Germinal center (tissue), 1 donor: ENCODE measurements at regions not wholly inside any gene's neighbourhood (a gene's known extent, or its start where the extent isn't known, plus 50 kb on each side); places are given as distances from the start of the nearest gene placed in this dataset.

Experiments
- DNase-seq: peaks from one replicate; pipeline ENCODE4 v3.0.0; 2012; ENCODE audit warnings: mixed read lengths, low spot score

- DNase-seq, result no peak
These were observed 646.6 kb downstream of the TOX3 start for GRCh38 chr16:51900221-51900780.

- no peak for DNase-seq
These were observed 648.1 kb downstream of the TOX3 start for GRCh38 chr16:51898872-51899271.

- no peak for DNase-seq
These were observed 650.9 kb downstream of the TOX3 start for GRCh38 chr16:51896013-51896412.

GRCh38 chr16:51892293-51893007, 654.5 kb downstream of the TOX3 start:
- no peak for DNase-seq

GRCh38 chr16:51888534-51888933, 658.4 kb downstream of the TOX3 start:
- DNase-seq, result no peak

GRCh38 chr16:51888016-51888415, 658.9 kb downstream of the TOX3 start:
- no peak for DNase-seq

- no peak for DNase-seq
These were observed 660.5 kb downstream of the TOX3 start for GRCh38 chr16:51886456-51886855.

- no peak for DNase-seq
These were observed 662.2 kb downstream of the TOX3 start for GRCh38 chr16:51884773-51885172.

GRCh38 chr16:51881731-51882130, 665.2 kb downstream of the TOX3 start:
- no peak for DNase-seq

- no peak for DNase-seq
These were observed 666.2 kb downstream of the TOX3 start for GRCh38 chr16:51880776-51881175.

GRCh38 chr16:51877686-51878085, 669.3 kb downstream of the TOX3 start:
- no peak for DNase-seq

- DNase-seq, result no peak
These were observed 670.0 kb downstream of the TOX3 start for GRCh38 chr16:51876934-51877333.

- DNase-seq, result no peak
These were observed 670.4 kb downstream of the TOX3 start for GRCh38 chr16:51876601-51876875.

- DNase-seq, result no peak
These were observed 670.9 kb downstream of the TOX3 start for GRCh38 chr16:51875834-51876600.

GRCh38 chr16:51872524-51872923, 674.4 kb downstream of the TOX3 start:
- DNase-seq, result no peak

- DNase-seq, result no peak
These were observed 676.6 kb downstream of the TOX3 start for GRCh38 chr16:51870296-51870854.

- no peak for DNase-seq
These were observed 677.8 kb downstream of the TOX3 start for GRCh38 chr16:51869176-51869575.

GRCh38 chr16:51868631-51869030, 678.3 kb downstream of the TOX3 start:
- DNase-seq, result no peak

GRCh38 chr16:51867386-51868065, 679.4 kb downstream of the TOX3 start:
- DNase-seq, result no peak

- no peak for DNase-seq
These were observed 682.4 kb downstream of the TOX3 start for GRCh38 chr16:51864575-51864974.

GRCh38 chr16:51854401-51854951, 692.5 kb downstream of the TOX3 start:
- no peak for DNase-seq

- no peak for DNase-seq
These were observed 693.4 kb downstream of the TOX3 start for GRCh38 chr16:51853586-51853985.
